Suppressor macrophage (primary cell): ENCODE measurements at regions not wholly inside any gene's neighbourhood (a gene's known extent, or its start where the extent isn't known, plus 50 kb on each side); places are given as distances from the start of the nearest gene placed in this dataset.

ENCODE experiments used
- DNase-seq, 4 experiments: peaks; one replicate each; pipeline ENCODE4 v3.0.0-alpha.2; 2020 to 2022

DNA sequence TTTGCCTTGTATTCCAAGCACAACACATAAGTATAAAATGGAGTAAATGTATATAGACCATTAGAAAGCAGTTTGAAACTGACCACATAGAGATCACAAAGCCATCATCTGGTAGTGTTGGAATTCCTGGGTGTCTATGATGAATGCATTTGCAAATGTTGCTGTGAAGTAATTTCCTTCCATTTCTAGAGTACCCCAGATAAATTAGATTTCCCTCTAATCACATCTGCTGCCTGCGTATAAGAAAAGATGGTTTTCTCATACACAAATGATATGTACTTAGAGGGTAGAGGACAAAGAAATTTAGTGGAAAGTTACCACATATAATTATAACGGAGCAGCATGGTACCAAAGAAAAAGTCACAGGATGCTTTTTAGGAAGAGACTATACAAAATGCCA, 1117.8 kb downstream of the IGSF11 start:
- DNase-seq = no peak

DNA sequence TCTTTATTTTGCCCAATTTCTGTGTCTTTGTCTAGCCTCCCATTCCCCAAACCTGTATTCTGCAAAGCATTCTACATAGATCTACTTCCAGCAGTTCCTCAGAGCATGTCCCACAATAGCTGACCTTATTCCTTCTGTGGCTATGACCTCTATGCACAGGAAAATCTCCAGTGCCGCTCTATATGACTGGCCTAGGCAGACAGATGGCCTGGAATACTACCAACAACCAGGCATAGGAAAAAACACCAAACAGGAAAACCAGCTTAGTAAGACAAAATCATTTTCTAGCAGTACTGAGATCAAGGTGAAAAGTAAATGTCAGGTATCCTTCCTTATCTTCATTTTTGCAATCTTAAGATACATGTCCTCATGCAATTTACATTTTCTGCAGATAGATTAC, 1115.0 kb downstream of the IGSF11 start:
- no peak for DNase-seq

DNA sequence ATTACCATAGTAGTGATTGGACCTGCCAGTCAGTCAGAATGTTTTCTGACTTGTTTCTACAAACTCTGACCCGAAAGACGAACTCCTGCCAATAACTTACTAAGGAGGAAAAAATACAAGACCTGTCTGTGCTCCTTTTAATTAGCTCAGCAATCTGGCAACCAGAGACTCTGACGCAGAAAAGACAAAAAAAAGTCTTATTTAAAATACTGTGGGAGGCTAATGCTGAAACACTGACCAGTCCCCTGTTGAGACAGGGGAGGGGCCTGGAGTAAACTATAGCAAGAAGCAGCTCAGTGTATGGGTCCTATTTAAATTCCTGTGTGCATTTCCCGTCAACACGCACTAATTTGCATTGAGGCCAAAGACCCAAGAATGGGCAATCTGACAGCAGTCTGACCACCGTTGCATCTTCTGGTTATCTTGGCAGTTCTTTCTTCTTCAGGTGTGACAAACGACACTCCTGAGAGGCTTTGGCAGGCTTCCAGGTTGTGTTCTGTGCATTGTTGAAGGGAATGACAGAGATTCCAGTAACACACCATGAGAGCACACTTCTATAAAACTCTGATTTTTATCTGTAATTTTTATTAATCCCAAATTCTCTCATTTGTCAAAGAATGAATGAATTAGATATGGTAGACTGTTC, 1114.3 kb downstream of the IGSF11 start:
- no peak for DNase-seq

DNA sequence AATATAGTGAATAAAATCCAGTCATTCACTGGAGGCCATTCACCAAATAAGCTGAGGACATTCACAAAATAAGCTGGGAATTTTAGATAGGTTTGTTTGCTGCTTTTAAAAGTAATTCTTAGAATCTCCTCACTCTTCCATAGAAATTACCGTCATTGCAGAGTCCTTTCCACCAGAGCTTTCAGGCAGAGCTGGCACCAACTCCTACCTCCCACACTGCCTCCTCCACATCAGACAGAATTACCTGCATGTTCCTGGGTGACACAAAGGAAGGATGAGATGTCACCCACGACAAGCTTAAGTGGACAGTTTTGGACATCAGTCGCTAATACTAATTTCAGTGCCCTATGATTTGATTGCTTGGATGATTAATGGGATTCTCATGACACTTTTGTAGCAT, 1113.2 kb downstream of the IGSF11 start:
- DNase-seq = no peak

DNA sequence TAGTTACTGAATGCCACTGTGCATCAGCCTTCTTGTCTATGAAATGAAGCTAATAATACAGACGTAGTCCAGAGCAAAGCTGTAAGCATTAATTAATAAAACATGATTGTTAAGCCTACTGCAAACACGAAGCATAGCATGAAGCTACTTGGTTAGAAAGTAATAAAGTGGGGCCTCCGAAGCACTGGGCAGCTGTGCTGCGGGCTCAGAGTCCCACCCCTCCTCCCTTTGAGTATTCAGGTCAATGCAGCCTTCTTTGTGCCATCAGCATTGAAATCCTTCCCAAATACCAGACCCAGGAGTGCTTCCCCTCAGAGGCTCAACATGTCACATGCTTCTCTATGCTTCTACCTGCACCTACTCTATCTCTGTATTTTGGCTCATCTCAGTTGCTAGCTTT, 1112.6 kb downstream of the IGSF11 start:
- no peak for DNase-seq

DNA sequence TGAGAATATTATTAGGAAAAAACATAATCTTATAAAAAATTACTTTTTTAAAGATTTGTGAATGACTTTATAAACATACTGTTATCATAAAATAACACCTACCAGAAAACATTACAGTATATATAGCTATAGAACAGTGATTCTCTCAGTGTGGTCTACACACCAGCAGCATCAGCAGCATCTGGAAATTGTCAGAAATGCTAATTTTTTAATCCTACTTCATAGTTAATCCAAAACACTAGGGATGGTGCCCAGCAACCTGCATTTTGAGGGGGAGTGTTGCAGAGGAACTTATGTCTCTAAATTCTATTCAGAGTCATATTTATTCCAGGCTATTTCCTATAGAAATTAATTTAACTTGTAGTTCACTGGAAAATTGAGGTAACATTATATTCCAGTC, 1107.8 kb downstream of the IGSF11 start:
- DNase-seq = no peak

DNA sequence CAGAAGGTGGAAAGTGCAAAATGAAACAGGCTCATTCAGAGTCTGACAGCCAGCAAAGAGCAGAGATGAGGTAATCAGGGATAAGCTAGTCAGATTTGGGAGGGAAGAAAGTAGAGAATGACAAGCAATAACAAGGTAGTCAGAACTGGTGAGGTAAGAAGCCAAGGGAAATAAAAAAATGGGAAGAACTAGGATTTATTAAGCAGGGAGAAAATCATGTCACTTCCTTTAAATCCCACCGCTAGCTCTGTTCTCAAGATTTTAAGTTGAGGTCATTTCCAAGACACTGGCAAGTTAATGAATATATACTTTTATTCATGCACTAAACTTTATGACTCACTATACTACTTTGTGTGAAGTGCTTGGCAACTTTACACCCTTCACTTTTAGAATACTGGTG, 1106.8 kb downstream of the IGSF11 start:
- no peak for DNase-seq

DNA sequence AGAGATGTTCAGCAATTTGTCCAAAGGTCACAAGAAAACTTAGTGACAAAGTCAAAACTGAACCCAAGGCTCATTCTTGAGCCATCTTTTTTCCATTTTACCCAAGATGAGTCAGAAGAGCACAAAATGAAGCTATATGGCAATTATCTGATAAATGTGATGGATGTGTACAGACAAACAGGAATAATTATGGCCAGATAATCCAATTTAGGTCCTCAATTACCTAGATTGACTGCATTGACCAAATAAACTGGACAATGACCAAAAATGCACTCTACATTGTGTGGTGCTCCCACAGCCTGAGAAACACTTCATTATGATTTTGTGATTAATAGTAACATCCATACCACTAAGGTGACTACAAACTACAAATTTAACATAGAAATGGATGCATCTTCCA, 1105.8 kb downstream of the IGSF11 start:
- no peak for DNase-seq

DNA sequence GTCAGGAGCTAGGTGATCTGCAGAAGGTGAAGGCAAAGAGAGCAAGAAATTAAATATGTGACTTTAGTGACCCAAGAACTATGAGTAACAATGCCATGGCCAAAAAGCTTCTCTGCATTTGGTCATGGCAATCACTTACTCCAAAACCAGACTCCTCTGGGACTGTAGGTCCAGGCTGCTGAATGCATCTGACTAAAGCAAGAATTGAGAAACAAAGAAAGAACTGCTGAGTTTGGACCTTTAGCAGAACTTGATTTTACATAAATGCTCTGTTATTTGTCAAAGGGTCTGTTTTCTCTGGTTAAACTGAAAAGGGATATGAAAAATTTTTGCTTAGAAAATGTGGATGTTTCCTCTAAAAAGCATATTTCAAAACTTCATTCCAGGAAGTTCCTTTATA, 1102.2 kb downstream of the IGSF11 start:
- no peak for DNase-seq

DNA sequence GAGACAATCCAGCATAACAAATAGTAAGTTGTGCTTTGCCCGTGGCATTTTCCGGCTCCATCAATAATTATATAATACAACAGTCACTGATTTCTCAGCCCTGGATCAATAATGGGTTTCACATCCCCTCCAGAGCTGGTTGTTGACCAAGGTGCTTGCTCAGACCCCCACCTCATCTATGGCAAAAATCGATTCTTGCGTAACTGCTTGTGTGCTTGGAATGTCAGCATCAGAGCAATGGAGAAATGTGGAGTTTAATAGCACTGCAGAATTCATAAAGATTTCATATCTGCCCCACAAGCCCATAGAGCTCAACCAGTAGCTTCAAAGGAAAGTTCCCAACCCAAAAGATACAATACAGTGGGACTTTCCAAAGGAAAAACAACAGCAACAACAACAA, 1098.5 kb downstream of the IGSF11 start:
- DNase-seq = no peak

DNA sequence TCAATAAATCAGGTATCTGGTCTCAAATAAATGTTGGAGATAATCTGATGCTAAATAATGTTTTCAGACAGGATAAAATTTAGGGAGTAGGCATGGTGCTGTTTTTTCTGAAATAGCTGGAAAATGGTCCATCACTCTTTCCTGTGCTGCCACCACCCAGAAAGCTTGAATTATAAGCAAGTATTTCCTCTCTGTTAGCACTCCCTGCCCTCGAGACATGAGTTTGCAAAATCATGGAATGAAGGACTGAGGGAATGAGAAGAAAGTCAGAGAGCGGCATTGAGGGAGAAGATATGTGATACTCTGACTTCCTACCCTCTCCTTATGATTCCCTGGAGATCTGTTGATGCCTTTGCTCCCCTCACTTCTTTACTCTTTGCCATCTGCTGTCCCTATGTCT, 1095.7 kb downstream of the IGSF11 start:
- DNase-seq = no peak

DNA sequence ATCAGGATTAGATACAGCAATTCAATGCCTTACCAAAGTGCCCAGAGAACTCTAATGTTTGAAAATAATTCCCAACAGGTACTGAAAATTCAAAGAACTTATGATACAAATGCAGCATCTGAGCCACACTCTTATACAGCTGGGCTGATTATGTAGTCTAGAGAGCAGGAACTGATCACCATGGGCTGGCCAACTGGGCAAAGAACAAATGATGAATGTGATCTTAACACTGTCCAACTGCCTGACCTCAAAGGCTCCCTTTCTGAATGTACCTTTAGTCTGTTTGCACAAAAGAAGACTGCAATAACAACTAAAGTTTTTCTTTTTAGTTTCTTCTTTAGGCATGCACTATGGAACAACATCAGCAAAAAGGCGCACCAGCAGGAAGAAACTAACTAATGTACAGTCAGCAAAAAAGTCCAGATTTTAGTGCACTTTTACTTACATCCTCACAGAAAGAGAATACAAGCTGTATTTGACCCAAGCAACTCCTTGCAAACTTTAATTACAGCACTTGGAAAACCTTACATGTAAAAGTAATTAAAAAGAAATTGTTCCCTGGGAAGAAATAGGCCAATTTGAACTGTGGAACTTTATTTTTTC, 1095.1 kb downstream of the IGSF11 start:
- no peak for DNase-seq

DNA sequence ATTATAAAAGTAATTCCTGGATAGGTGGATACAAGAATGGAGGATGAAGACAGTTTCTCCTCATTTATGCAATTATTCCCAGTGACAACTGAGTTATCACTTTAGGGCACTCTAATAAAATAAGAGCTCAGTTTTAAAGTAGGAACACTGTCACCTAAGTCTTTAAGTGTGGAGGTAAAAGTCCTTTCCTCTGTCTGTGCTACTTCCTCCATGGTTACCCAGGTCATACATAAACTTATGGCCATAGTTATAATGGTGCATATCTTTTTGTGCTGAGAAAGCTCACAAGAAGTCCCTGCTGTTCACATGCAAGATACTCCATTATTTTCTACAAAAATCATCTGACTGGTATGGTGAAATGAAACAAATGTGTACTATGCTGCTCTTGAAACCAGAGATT, 1093.6 kb downstream of the IGSF11 start:
- DNase-seq = no peak

DNA sequence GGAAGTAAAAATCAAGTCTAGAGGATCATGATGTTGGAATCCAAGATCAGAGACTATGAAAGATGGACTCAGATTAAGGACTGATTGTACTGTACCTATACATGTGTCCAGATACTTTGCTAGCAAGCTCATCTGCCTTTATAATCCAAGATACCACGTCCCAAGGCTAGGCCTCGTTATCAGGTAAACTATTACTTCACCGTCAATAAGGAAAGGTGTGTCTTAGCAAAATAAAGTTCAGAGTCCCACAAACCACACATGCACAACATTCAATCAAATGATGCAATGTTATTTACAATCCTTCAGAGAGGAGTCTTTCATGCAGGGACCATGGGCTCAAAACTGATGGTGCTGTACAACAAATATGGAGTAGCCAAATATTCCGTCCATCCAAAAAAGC, 1092.9 kb downstream of the IGSF11 start:
- DNase-seq = no peak

DNA sequence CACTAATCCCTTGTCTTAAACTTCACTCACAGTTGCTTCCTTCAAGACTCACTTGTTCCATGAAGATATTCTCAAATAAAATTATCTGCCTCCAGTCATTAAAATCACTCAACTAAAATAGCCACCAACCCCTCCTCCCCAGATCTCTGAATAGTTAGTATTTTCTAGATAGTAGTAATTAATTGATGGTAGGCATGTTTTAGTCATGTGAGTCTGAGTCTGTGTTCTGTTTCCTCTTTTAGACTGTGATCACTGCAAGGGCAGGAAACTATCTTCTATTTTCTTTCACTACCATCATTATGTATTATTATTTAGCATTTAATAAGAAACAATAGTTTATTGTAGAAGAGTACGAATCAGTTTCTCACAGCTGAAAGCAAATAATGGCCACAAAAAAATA, 1080.5 kb downstream of the IGSF11 start:
- DNase-seq = no peak

DNA sequence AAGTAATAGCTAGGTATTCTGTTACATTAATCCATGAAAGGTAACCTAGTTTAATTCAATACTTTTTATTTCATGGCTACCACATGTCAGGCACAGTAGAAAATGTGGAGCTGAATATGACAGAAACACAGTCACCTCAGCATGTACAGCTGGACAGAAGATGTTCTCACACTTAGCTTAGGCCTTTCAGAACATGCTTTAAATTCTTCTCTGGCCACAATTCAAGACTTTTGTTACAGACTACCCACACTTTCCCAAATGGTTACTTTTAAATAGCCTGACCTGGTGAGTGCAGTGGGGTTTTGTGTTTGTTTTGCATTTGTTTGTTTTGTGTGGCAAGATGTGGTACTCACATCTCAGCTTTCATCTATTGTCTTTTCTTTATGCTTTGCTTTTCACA, 1079.5 kb downstream of the IGSF11 start:
- DNase-seq = no peak

DNA sequence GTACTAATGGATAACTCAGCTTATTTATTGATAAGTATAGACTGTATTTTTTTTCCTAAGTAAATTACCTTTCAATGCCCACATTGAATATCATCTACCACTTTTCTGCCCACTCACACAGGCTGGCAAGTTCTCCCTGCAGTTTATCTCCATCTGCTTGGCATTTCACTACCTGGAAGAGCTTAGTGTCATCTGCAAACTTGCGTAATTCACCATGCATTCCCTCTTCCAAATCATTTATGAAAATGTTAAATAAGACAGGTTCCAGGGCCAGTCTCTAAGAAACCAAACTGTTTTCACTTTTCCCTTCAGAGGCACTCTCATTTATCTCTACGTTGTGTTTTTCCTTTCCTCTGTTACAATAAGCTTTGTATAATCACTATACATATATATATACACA, 1076.6 kb downstream of the IGSF11 start:
- DNase-seq = no peak

DNA sequence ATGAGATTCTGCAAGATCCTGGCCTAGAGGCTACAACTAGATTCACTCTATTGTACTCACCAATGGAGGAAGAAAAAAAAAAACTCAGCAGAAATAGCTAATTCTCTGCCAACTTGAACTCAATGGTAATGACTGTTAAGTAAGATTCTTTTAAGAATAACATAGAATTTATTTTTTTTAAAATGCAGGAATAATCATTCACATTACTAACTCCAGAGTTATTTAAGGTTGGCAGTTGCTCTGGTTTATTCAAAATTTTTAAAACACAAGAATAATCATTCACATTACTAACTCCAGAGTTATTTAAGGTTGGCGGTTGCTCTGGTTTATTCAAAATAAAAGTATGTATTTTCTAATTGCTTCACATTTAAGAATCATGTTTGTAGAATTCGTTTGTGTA, 1071.9 kb downstream of the IGSF11 start:
- no peak for DNase-seq

DNA sequence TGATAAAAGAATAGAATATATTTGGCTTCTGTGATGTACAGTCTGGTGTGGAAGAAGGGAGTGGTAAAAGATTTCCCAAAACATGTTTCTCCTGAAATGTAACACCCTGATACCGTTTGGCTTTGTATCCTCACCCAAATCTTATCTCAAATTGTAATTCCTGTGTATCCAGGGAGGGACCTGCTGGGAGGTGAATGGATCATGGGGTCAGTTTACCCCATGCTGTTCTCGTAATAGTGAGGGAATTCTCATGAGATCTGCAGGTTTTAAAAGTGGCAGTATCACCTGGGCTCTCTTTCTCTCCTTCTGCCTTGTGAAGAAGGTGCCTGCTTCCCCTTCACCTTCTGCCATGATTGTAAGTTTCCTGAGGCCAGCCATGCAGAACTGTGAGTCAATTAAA, 1070.8 kb downstream of the IGSF11 start:
- no peak for DNase-seq

DNA sequence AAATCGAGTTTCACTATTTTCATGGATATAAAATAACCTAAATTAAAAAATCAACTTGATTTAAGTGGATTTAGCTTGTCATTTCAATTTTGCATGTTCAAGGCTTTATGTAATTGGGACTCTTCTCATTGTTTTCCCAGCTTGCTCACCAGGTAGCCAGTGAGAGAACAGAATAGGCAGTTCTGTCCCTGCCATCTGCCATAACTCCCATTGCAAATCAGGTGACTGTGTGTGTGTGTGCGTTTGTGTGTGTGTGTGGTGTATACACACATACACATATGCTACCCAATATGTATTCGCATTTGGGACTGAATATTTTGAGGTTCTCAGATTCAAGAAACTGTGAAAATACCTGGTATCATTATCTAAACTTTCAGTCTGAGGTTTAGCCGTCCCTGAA, 1069.8 kb downstream of the IGSF11 start:
- DNase-seq = no peak

DNA sequence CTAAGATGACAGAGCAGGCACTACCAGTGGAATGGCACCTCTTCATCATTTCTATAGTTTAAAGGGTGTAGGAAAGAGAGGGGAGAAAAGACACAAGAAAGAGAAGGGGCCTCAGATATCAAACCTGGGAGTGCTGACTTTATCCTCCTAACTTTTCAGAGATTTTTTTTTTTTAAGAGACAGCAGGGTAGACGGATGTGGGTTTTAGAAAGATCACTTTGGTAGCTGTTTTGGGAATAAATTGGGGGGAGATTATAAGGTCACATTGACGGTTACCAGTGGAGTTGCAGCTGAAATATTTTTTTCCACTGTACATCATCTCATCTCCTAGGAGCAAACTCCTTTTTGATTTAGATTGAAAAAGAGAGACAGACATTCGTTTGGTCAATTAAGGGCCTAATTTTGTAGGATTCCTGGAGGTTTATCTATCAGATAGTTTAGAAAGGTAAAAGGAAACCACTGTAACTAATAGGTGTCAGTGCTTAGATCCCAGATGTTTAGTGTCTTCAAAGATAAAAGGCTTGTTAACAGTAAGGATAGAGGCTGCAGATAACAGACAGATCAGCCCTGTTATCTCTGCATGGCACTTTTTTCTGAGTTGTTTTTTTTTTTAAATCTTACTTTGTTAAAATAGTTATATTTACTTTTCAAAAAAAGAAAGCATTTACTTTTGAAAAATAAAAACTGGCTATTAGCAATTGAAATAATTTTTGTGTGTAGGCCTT, 1057.0 kb downstream of the IGSF11 start:
- no peak for DNase-seq

DNA sequence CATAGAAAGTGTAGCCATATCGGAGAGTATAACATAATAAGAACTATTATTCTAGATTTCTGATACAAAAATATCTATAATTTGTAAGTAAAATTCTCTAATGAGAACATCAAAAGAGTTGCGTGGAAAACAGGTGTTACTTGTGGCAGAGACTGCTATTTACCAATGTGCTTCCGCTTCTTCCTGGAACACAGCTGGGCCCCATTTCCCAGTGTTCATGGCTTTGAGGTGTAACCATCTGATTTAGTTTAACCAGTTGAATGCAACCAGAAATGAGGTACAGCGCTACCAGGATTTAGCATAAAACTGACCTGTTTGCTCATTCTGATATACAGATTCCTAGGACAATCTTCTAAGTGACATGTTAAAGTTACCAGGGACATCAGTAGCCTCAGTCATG, 1055.2 kb downstream of the IGSF11 start:
- no peak for DNase-seq

DNA sequence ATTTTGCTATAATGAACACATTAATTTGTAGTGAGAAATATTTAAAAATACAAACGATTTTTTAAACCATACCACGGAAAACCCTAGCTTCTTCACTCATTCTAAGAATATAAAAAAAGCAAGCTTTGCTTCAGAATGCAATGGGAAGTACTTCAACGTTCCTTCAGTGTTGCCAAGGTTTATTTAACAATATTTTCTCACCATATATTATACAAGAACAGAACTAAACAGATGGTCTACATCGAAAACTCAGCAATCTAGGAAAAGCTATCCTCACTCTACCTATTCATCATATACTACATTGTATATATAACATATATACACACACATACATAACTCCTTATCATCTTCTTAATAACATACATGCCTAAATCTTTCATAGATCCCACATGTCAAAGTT, 1047.4 kb downstream of the IGSF11 start:
- DNase-seq = no peak

DNA sequence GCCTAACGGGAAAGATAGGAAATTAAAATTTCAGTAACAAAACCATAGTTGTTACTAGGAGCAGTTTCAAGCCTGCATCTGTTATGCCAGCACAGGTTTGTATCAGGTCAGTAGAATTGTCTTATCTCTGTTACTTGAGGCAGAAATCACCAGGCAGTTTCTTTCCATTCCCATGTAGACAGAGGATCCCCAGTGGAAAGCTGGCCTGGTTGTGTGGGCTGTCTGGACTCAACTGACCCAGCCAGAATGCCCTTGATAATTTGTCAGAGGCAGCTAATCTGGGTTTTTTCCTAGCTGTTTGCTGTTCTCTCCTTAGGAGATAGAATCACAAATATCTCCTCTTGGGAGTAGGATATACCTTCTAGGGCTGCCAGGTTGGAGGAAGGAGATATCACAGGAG, 1044.7 kb downstream of the IGSF11 start:
- DNase-seq = no peak

DNA sequence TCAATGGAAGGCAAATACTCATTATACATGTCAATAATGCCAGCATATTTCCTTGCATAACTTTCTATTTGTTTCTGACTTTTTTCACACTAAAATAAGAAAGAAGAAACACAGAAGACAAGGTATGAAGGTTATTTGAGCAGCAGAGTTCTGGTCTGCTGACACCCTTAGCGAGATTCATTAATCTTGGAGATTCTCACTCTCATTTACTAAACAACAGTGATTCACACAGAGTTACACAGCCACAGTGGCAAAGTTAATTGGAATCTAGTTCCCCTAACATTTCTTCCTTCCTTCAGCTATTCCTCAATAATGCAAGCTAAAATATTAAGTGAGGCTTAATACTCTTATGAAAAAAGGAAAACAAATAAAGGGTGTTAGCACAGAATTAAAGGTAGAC, 1044.0 kb downstream of the IGSF11 start:
- no peak for DNase-seq
